WTC11 (cell line): ENCODE measurements at regions not wholly inside any gene's neighbourhood (a gene's known extent, or its start where the extent isn't known, plus 50 kb on each side); places are given as distances from the start of the nearest gene placed in this dataset.

Experiments used
- ATAC-seq: fragments of 200-7000 bp; cut with Tn5 transposase; 2 replicates; pipeline ENCODE4 v1.10.0; 2021; ENCODE audit warnings: mild to moderate bottlenecking, moderate library complexity
- CTCF ChIA-PET: fragments of 300-600 bp; sonication (Branson Sonifier 250); formaldehyde crosslinking; loops from one replicate; lab custom pipeline; 2021; ENCODE audit warnings: antibody characterized with exemption; lab: Charles Lee
- POLR2A ChIA-PET: fragments of 350-600 bp; sonication (Branson Sonifier 250); formaldehyde crosslinking; loops from one replicate; lab custom pipeline; 2021; ENCODE audit warnings: antibody characterized with exemption; lab: Charles Lee
- DNase-seq: peaks from one replicate; pipeline ENCODE4 v3.0.0; 2021; ENCODE audit warnings: low spot score
- H3K27ac Mint-ChIP-seq: 2 replicates; pipeline ENCODE4 v1.8.0; 2021; ENCODE audit warnings: mixed read lengths
- H3K27me3 Mint-ChIP-seq: 2 replicates; pipeline ENCODE4 v1.8.0; 2021; ENCODE audit warnings: low read depth, mild to moderate bottlenecking, moderate library complexity, mixed read lengths
- H3K36me3 Mint-ChIP-seq: 2 replicates; pipeline ENCODE4 v1.8.0; 2021; ENCODE audit warnings: mixed read lengths
- H3K4me1 Mint-ChIP-seq: 2 replicates; pipeline ENCODE4 v1.8.0; 2022; ENCODE audit warnings: mixed read lengths
- H3K4me3 Mint-ChIP-seq: 2 replicates; pipeline ENCODE4 v1.8.0; 2021; ENCODE audit warnings: mild to moderate bottlenecking, moderate library complexity, mixed read lengths
- H3K9me3 Mint-ChIP-seq: 2 replicates; pipeline ENCODE4 v1.8.0; 2021; ENCODE audit warnings: mixed read lengths
- ATF1 ChIP-seq: sonication (generic); formaldehyde crosslinking; IDR thresholded peaks from 2 replicates; pipeline ENCODE4 v1.8.1; 2023; ENCODE audit warnings: mild to moderate bottlenecking, moderate library complexity, missing genetic modification reagents
- GRHL2 ChIP-seq: fragments of 250-450 bp; sonication (Bioruptor Pico); IDR thresholded peaks from 2 replicates; pipeline ENCODE4 v1.8.0; 2022; ENCODE audit warnings: mild to moderate bottlenecking, moderate library complexity; ENCODE audit not compliant: insufficient replicate concordance, severe bottlenecking
- MYBL2 ChIP-seq: sonication (generic); formaldehyde crosslinking; IDR thresholded peaks from 2 replicates; pipeline ENCODE4 v1.8.1; 2023; ENCODE audit warnings: mild to moderate bottlenecking, moderate library complexity, missing genetic modification reagents
- SOX15 ChIP-seq: fragments of 250-450 bp; sonication (Bioruptor Pico); IDR thresholded peaks from 2 replicates; pipeline ENCODE4 v1.9.0; 2021; ENCODE audit warnings: mild to moderate bottlenecking
- TCF7 ChIP-seq: sonication (generic); formaldehyde crosslinking; IDR thresholded peaks from 2 replicates; pipeline ENCODE4 v1.8.0; 2022; ENCODE audit warnings: mild to moderate bottlenecking, low read depth, missing genetic modification reagents, moderate library complexity
- TEAD4 ChIP-seq: sonication (generic); formaldehyde crosslinking; IDR thresholded peaks from 2 replicates; pipeline ENCODE4 v1.8.0; 2022; ENCODE audit warnings: mild to moderate bottlenecking, missing genetic modification reagents
- ZNF121 ChIP-seq: sonication (generic); formaldehyde crosslinking; IDR thresholded peaks from 2 replicates; pipeline ENCODE4 v1.8.0; 2023; ENCODE audit warnings: missing genetic modification reagents
- ZNF263 ChIP-seq: sonication (generic); formaldehyde crosslinking; IDR thresholded peaks from 2 replicates; pipeline ENCODE4 v1.8.1; 2022; ENCODE audit warnings: low read depth, mild to moderate bottlenecking, moderate library complexity, missing genetic modification reagents
- ZNF396 ChIP-seq: fragments of 250-450 bp; sonication (Bioruptor Pico); IDR thresholded peaks from 2 replicates; pipeline ENCODE4 v1.8.0; 2021; ENCODE audit warnings: mild to moderate bottlenecking, moderate library complexity, borderline replicate concordance
- ZNF416 ChIP-seq: fragments of 250-450 bp; sonication (Bioruptor Pico); IDR thresholded peaks from 2 replicates; pipeline ENCODE4 v1.9.0; 2021; ENCODE audit warnings: mild to moderate bottlenecking, inconsistent platforms
- TF ChIP-seq, protein P1 (sequence below): sonication (generic); formaldehyde crosslinking; IDR thresholded peaks from 2 replicates; pipeline ENCODE4 v1.8.1; 2023; ENCODE audit warnings: mild to moderate bottlenecking, moderate library complexity, missing genetic modification reagents
- TF ChIP-seq, protein P2 (sequence below): sonication (generic); formaldehyde crosslinking; IDR thresholded peaks from 2 replicates; pipeline ENCODE4 v1.8.1; 2023; ENCODE audit warnings: mild to moderate bottlenecking, missing genetic modification reagents, borderline replicate concordance
- TF ChIP-seq, protein P3 (sequence below): sonication (generic); formaldehyde crosslinking; IDR thresholded peaks from 2 replicates; pipeline ENCODE4 v1.8.1; 2023; ENCODE audit warnings: mild to moderate bottlenecking, missing genetic modification reagents, moderate library complexity
- TF ChIP-seq, protein P4 (sequence below): sonication (generic); formaldehyde crosslinking; IDR thresholded peaks from 2 replicates; pipeline ENCODE4 v1.8.0; 2022; ENCODE audit warnings: mild to moderate bottlenecking, missing genetic modification reagents
- TF ChIP-seq, protein P5 (sequence below): sonication (generic); formaldehyde crosslinking; IDR thresholded peaks from 2 replicates; pipeline ENCODE4 v1.8.1; 2022; ENCODE audit warnings: missing genetic modification reagents, borderline replicate concordance
- TF ChIP-seq, protein P6 (sequence below): sonication (generic); formaldehyde crosslinking; IDR thresholded peaks from 2 replicates; pipeline ENCODE4 v1.8.1; 2023; ENCODE audit warnings: mild to moderate bottlenecking, missing genetic modification reagents, moderate library complexity
- TF ChIP-seq, protein P7 (sequence below): fragments of 250-450 bp; sonication (Bioruptor Pico); IDR thresholded peaks from 2 replicates; pipeline ENCODE4 v1.9.0; 2021; ENCODE audit warnings: moderate library complexity, mild to moderate bottlenecking, inconsistent platforms, borderline replicate concordance

DNA sequence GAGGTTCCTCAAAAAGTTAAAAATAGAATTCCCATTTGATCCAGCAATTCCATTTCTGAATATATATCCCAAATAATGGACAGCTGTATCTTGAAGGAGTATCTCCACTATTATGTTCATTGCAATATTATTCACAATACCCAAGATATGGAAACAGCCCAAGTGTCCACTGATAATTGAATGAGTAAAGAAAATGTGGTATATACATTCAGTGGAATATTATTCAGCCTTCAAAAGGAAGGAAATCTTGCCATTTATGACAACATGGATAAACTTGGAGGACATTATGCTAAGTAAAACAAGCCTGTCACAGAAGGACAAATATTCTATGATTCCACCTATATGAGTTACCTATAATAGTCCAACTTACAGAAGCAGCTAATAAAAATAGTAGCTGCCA, 979.0 kb downstream of the SLC6A15 start (continued):
- TF ChIP-seq, protein P1, sequence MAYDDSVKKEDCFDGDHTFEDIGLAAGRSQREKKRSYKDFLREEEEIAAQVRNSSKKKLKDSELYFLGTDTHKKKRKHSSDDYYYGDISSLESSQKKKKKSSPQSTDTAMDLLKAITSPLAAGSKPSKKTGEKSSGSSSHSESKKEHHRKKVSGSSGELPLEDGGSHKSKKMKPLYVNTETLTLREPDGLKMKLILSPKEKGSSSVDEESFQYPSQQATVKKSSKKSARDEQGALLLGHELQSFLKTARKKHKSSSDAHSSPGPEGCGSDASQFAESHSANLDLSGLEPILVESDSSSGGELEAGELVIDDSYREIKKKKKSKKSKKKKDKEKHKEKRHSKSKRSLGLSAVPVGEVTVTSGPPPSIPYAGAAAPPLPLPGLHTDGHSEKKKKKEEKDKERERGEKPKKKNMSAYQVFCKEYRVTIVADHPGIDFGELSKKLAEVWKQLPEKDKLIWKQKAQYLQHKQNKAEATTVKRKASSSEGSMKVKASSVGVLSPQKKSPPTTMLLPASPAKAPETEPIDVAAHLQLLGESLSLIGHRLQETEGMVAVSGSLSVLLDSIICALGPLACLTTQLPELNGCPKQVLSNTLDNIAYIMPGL (CRISPR knock-in tag): no peak
- TF ChIP-seq GRHL2 (CRISPR knock-in tag) (no peak), MYBL2 (CRISPR knock-in tag) (no peak), ZNF121 (CRISPR knock-in tag) (no peak), SOX15 (CRISPR knock-in tag) (no peak)
- TF ChIP-seq, protein P2, sequence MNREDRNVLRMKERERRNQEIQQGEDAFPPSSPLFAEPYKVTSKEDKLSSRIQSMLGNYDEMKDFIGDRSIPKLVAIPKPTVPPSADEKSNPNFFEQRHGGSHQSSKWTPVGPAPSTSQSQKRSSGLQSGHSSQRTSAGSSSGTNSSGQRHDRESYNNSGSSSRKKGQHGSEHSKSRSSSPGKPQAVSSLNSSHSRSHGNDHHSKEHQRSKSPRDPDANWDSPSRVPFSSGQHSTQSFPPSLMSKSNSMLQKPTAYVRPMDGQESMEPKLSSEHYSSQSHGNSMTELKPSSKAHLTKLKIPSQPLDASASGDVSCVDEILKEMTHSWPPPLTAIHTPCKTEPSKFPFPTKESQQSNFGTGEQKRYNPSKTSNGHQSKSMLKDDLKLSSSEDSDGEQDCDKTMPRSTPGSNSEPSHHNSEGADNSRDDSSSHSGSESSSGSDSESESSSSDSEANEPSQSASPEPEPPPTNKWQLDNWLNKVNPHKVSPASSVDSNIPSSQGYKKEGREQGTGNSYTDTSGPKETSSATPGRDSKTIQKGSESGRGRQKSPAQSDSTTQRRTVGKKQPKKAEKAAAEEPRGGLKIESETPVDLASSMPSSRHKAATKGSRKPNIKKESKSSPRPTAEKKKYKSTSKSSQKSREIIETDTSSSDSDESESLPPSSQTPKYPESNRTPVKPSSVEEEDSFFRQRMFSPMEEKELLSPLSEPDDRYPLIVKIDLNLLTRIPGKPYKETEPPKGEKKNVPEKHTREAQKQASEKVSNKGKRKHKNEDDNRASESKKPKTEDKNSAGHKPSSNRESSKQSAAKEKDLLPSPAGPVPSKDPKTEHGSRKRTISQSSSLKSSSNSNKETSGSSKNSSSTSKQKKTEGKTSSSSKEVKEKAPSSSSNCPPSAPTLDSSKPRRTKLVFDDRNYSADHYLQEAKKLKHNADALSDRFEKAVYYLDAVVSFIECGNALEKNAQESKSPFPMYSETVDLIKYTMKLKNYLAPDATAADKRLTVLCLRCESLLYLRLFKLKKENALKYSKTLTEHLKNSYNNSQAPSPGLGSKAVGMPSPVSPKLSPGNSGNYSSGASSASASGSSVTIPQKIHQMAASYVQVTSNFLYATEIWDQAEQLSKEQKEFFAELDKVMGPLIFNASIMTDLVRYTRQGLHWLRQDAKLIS (CRISPR knock-in tag): no peak

DNA sequence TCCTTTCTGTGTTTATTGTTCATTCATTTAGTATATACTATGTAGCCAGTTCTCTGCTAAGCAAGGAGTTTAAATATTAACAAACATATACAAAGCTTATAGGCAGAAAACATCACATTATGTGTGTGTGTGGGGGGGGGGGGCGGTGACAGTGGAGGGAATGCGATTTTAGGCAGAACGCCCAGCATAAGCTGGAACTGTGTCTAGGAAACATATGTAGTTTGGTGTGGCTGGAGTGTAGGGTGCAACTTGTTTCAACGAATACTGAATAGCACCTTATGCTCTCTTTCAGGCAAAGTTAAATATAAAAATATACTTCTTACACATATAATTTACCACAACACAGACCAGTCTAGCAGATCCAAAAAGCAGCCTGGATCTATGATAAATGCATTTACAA, 980.6 kb downstream of the SLC6A15 start:
- TF ChIP-seq, protein P3, sequence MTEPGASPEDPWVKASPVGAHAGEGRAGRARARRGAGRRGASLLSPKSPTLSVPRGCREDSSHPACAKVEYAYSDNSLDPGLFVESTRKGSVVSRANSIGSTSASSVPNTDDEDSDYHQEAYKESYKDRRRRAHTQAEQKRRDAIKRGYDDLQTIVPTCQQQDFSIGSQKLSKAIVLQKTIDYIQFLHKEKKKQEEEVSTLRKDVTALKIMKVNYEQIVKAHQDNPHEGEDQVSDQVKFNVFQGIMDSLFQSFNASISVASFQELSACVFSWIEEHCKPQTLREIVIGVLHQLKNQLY (CRISPR knock-in tag): no peak
- TF ChIP-seq, protein P4, sequence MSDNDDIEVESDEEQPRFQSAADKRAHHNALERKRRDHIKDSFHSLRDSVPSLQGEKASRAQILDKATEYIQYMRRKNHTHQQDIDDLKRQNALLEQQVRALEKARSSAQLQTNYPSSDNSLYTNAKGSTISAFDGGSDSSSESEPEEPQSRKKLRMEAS (CRISPR knock-in tag): no peak
- no peak for TF ChIP-seq TEAD4
- TF ChIP-seq ZNF416: no peak
- no peak for TF ChIP-seq SOX15 (CRISPR knock-in tag)
- TF ChIP-seq ZNF396 (CRISPR knock-in tag): no peak
- no peak for TF ChIP-seq ZNF263
- no peak for TF ChIP-seq TCF7 (CRISPR knock-in tag)
- TF ChIP-seq, protein P5, sequence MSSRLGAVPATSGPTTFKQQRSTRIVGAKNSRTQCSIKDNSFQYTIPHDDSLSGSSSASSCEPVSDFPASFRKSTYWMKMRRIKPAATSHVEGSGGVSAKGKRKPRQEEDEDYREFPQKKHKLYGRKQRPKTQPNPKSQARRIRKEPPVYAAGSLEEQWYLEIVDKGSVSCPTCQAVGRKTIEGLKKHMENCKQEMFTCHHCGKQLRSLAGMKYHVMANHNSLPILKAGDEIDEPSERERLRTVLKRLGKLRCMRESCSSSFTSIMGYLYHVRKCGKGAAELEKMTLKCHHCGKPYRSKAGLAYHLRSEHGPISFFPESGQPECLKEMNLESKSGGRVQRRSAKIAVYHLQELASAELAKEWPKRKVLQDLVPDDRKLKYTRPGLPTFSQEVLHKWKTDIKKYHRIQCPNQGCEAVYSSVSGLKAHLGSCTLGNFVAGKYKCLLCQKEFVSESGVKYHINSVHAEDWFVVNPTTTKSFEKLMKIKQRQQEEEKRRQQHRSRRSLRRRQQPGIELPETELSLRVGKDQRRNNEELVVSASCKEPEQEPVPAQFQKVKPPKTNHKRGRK (CRISPR knock-in tag): no peak
- TF ChIP-seq, protein P6, sequence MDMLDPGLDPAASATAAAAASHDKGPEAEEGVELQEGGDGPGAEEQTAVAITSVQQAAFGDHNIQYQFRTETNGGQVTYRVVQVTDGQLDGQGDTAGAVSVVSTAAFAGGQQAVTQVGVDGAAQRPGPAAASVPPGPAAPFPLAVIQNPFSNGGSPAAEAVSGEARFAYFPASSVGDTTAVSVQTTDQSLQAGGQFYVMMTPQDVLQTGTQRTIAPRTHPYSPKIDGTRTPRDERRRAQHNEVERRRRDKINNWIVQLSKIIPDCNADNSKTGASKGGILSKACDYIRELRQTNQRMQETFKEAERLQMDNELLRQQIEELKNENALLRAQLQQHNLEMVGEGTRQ (CRISPR knock-in tag): no peak
- TF ChIP-seq, protein P7, sequence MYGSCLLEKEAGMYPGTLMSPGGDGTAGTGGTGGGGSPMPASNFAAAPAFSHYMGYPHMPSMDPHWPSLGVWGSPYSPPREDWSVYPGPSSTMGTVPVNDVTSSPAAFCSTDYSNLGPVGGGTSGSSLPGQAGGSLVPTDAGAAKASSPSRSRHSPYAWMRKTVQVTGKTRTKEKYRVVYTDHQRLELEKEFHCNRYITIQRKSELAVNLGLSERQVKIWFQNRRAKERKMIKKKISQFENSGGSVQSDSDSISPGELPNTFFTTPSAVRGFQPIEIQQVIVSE (CRISPR knock-in tag): no peak
- no peak for TF ChIP-seq ATF1 (CRISPR knock-in tag)
- H3K36me3 Mint-ChIP-seq: no peaks in the 10 kb centered on the region
- H3K4me1 Mint-ChIP-seq: no peaks in the 10 kb centered on the region
- POLR2A ChIA-PET: no interaction called here
- H3K27ac Mint-ChIP-seq: no peak overlapping the region
- ATAC-seq (no peak), DNase-seq (no peak)
- H3K27me3 Mint-ChIP-seq: no peaks in the 10 kb centered on the region
- H3K4me3 Mint-ChIP-seq: no peak overlapping the region
- H3K9me3 Mint-ChIP-seq: peaks cover 10% of the 10 kb centered on the region
- CTCF ChIA-PET: no interaction called here
